Spleen (tissue), 7 donors: ENCODE measurements at regions not wholly inside any gene's neighbourhood (a gene's known extent, or its start where the extent isn't known, plus 50 kb on each side); places are given as distances from the start of the nearest gene placed in this dataset.

Source experiments
- CTCF ChIP-seq, 11 experiments: fragments of 200-600 bp in 7 of 11; fragments of 450-650 bp in 4 of 11; sonication (generic) in 4 of 11; IDR thresholded peaks in 8 of 11; conservative IDR thresholded peaks in 3 of 11; 1 replicate in 7 of 11; 2 replicates in 4 of 11; pipeline versions ENCODE4 v1.4.0 to v1.8.0; 2016 to 2021; ENCODE audit warnings: antibody characterized with exemption in 11 of 11, inconsistent platforms in 4 of 11, mild to moderate bottlenecking in 1 of 11
- POLR2A ChIP-seq, 3 donors: fragments of 450-650 bp; IDR thresholded peaks; one replicate each; pipeline ENCODE4 v1.5.1; 2017; ENCODE audit warnings: antibody characterized with exemption in 3 of 3, mild to moderate bottlenecking in 1 of 3
- donor health status: DM: no; HTN: no; CAD: no; lungs with moderate emphysema.
- donor health status: DM: no; HTN: no; CAD: no.
- donor health status: DM: no; HTN: no; CAD: no.

GRCh38 chr14:106877517-106877916 lies 1351.1 kb downstream of the TMEM121 start:
- TF ChIP-seq CTCF (IDR thresholded peaks at IDR 0.05 in 8 of 11, conservative IDR thresholded peaks at IDR 0.05 in 3 of 11) = no peak
- no peak for TF ChIP-seq POLR2A (IDR thresholded peaks at IDR 0.05)
